ENCODE measurements at regions not wholly inside any gene's neighbourhood (a gene's known extent, or its start where the extent isn't known, plus 50 kb on each side); places are given as distances from the start of the nearest gene placed in this dataset.
"Not testable (repeated sequence)": the region's sequence is repeated elsewhere in the genome, so short reads cannot be mapped to it uniquely, and the experiment has no call there.

DNA sequence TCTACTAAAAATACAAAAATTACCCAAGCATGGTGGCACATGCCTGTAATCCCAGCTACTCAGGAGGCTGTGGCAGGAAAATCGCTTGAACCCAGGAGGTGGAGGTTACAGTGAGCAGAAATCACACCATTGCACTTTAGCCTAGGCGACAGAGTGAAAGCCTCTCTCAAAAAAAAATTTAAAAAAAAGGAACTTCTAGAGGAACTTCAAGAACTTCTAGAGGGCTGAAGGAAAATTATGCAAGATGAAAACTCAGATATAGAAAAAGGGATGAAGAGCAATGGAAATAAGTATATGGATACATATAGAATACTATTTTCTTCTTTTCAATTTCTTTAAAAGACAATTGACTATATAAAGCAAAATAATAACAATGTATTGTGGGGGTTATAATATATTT lies 51.2 kb upstream of the PRR5 start:
- DNase-seq (ENCODE audit: low read depth in 1 of 2, low spot score in 1 of 2) = no peak
- TF ChIP-seq JUND (IDR thresholded peaks at IDR 0.05; ENCODE audit: low read depth) = no peak
- in situ Hi-C loops (cut with HindIII; ENCODE audit: low pct_unique_long_range_greater_than_20kb, low sequenced_read_pairs) = no loop called here

- in situ Hi-C loops (cut with HindIII; ENCODE audit: low pct_unique_long_range_greater_than_20kb, low sequenced_read_pairs) = no loop called here
- no peak for DNase-seq (ENCODE audit: low read depth in 1 of 2, low spot score in 1 of 2)
- TF ChIP-seq JUND (IDR thresholded peaks at IDR 0.05; ENCODE audit: low read depth) = no peak
Observed at GRCh38 chr22:44648821-44649565, 53.0 kb upstream of the PRR5 start.

DNA sequence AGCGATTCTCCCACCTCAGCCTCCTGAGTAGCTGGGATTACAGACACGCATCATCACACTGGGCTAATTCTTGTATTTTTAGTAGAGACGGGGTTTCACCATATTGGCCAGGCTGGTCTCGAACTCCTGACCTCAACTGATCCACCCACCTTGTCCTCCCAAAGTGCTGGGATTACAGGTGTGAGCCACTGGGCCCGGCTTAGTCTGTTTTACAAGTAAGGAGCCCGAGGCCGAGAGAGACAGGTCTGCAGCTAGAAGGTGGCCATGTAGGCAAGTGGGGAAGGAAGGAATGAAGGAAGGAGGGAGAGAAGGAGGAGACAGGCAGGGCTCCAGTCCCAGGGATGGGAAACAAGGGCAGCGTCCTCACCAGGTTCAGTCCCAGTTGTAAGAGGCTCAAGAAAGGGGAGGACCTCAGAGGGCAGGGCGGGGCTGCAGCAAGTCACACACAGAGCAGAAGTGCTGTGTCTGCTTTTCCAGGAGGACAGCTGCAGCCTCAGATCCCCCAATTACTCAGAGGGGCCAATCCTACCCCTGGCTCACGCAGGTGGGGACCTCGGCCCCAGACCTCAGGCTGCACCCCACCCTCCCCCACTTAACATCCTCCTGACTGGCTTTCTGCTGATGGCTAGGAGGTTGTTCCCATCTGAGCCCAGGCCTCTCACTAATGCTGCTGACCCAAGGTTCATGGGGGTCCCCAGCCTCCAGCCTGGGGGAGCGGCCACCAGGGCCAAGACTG lies 53.8 kb upstream of the PRR5 start:
- in situ Hi-C loops (cut with HindIII; ENCODE audit: low pct_unique_long_range_greater_than_20kb, low sequenced_read_pairs) = no loop called here
- TF ChIP-seq JUND (IDR thresholded peaks at IDR 0.05; ENCODE audit: low read depth) = no peak
- no peak for DNase-seq (ENCODE audit: low read depth in 1 of 2, low spot score in 1 of 2)

DNA sequence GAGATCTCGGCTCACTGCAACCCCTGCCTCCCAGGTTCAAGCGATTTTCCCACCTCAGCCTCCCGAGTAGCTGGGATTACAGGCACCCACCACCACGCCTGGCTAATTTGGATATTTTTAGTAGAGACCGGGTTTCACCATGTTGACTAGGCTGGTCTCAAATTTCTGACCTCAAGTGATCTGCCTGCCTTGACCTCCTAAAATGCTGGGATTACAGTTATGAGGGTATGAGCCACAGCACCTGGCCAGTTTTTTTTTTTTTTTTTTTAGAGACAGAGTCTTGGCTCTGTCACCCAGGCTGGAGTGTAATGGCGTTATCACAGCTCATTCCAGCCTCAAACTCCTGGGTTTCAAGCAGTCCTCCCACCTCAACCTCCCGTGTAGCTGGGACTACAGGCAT lies 54.9 kb upstream of the PRR5 start:
- in situ Hi-C loops (cut with HindIII; ENCODE audit: low pct_unique_long_range_greater_than_20kb, low sequenced_read_pairs) = no loop called here
- DNase-seq (ENCODE audit: low read depth in 1 of 2, low spot score in 1 of 2) = no peak
- TF ChIP-seq JUND (IDR thresholded peaks at IDR 0.05; ENCODE audit: low read depth) = no peak

DNA sequence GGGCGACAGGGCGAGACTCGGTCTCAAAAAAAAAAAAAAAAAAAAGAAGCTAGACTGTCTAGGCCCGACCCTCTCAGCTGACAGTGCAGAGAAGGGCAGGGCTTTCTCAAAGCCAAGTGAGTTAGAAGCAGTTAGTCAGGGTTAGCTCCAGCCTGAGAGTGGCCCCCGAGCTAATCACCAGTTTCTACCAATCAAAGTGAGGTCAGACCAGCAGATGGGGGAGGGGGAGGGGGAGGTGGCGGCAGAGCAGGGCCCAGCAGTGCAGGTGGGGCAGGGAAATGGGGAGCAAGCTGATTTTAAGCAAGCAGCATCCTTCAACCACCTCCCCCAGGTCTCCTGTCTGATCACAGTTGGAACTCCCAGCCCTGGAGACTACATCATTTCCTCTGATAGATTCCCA lies 55.3 kb upstream of the PRR5 start:
- DNase-seq (ENCODE audit: low read depth in 1 of 2, low spot score in 1 of 2) = no peak
- TF ChIP-seq JUND (IDR thresholded peaks at IDR 0.05; ENCODE audit: low read depth) = no peak
- in situ Hi-C loops (cut with HindIII; ENCODE audit: low pct_unique_long_range_greater_than_20kb, low sequenced_read_pairs) = no loop called here

- no peak for TF ChIP-seq JUND (IDR thresholded peaks at IDR 0.05; ENCODE audit: low read depth)
- in situ Hi-C loops (cut with HindIII; ENCODE audit: low pct_unique_long_range_greater_than_20kb, low sequenced_read_pairs) = no loop called here
- DNase-seq (ENCODE audit: low read depth in 1 of 2, low spot score in 1 of 2) = no peak
Observed at GRCh38 chr22:44646141-44646540, 55.9 kb upstream of the PRR5 start.

DNA sequence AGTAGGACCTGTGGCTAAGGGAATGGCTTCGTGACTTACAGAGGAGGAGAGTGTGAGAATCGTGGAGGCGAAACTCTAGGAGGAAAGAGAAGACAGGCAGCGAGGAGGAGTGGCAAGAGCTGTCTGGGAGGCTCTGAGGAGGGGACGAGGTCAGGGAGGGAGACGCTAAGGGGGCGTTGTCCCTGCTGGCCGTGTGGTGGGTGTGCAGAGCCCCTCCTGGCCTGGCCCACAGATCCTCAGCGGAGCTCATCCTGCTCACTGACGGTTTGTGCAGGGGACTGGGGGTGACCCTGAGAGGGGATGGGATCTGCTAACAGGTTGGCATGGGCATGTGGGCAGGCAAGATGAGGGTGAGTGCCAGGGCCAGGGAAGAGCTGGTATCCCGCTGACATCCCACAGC lies 56.5 kb upstream of the PRR5 start:
- TF ChIP-seq JUND (IDR thresholded peaks at IDR 0.05; ENCODE audit: low read depth) = no peak
- no peak for DNase-seq (ENCODE audit: low read depth in 1 of 2, low spot score in 1 of 2)
- in situ Hi-C loops (cut with HindIII; ENCODE audit: low pct_unique_long_range_greater_than_20kb, low sequenced_read_pairs) = no loop called here

- no peak for TF ChIP-seq JUND (IDR thresholded peaks at IDR 0.05; ENCODE audit: low read depth)
- in situ Hi-C loops (cut with HindIII; ENCODE audit: low pct_unique_long_range_greater_than_20kb, low sequenced_read_pairs) = no loop called here
- peak in 1 of 2 experiments; percentile 76 for DNase-seq (ENCODE audit: low read depth in 1 of 2, low spot score in 1 of 2)
Observed at GRCh38 chr22:44645083-44645482, 56.9 kb upstream of the PRR5 start.

GRCh38 chr22:44643526-44644101 lies 58.4 kb upstream of the PRR5 start:
- in situ Hi-C loops (cut with HindIII; ENCODE audit: low pct_unique_long_range_greater_than_20kb, low sequenced_read_pairs); DNase-seq (ENCODE audit: low read depth in 1 of 2, low spot score in 1 of 2): not testable (repeated sequence)

GRCh38 chr22:44642096-44642644 lies 59.8 kb upstream of the PRR5 start:
- TF ChIP-seq JUND (IDR thresholded peaks at IDR 0.05; ENCODE audit: low read depth) = no peak
- no peak for DNase-seq (ENCODE audit: low read depth in 1 of 2, low spot score in 1 of 2)
- in situ Hi-C loops (cut with HindIII; ENCODE audit: low pct_unique_long_range_greater_than_20kb, low sequenced_read_pairs) = no loop called here

GRCh38 chr22:44640618-44641155 lies 61.3 kb upstream of the PRR5 start:
- in situ Hi-C loops (cut with HindIII; ENCODE audit: low pct_unique_long_range_greater_than_20kb, low sequenced_read_pairs) = no loop called here
- no peak for TF ChIP-seq JUND (IDR thresholded peaks at IDR 0.05; ENCODE audit: low read depth)
- DNase-seq (ENCODE audit: low read depth in 1 of 2, low spot score in 1 of 2) = no peak

- TF ChIP-seq JUND (IDR thresholded peaks at IDR 0.05; ENCODE audit: low read depth) = no peak
- DNase-seq (ENCODE audit: low read depth in 1 of 2, low spot score in 1 of 2) = no peak
- in situ Hi-C loops (cut with HindIII; ENCODE audit: low pct_unique_long_range_greater_than_20kb, low sequenced_read_pairs) = no loop called here
Observed at GRCh38 chr22:44639891-44640617, 62.0 kb upstream of the PRR5 start.
